SK-N-SH (cell line): ENCODE measurements at regions not wholly inside any gene's neighbourhood (a gene's known extent, or its start where the extent isn't known, plus 50 kb on each side); places are given as distances from the start of the nearest gene placed in this dataset.

Source experiments
- CTCF ChIA-PET: fragments of 300-600, 350-600 bp; formaldehyde crosslinking; extraction: SDS; loops from one replicate; lab custom pipeline; 2021; lab: Yijun Ruan, JAX
- POLR2A ChIA-PET: fragments of 350-600 bp; sonication (Branson Sonifier 250); formaldehyde crosslinking; extraction: SDS; loops from one replicate; lab custom pipeline; 2020; ENCODE audit warnings: antibody characterized with exemption, inconsistent platforms; lab: Yijun Ruan, JAX
- DNase-seq: peaks from one replicate; pipeline ENCODE4 v3.0.0; 2012
- H2AFZ ChIP-seq: fragments of 200-600 bp; sonication (generic); 2 replicates; pipeline ENCODE4 v1.8.1; 2016; ENCODE audit warnings: antibody characterized with exemption, mild to moderate bottlenecking, low read depth
- H3F3A ChIP-seq: fragments of 200-600 bp; sonication (generic); replicated peaks from 2 replicates; pipeline ENCODE3; 2016; ENCODE audit warnings: antibody characterized with exemption, mild to moderate bottlenecking; ENCODE audit not compliant: insufficient read depth
- H3K27ac ChIP-seq, 2 experiments: fragments of 200-500 bp in 1 of 2; fragments of 200-600 bp in 1 of 2; sonication (Bioruptor generic) in 1 of 2; sonication (generic), shearing (Covaris generic) in 1 of 2; 2 replicates each; pipeline versions ENCODE4 v1.5.1 to v1.6.1; 2014 to 2016; ENCODE audit warnings: low read depth in 2 of 2, inconsistent platforms in 1 of 2, low read length in 1 of 2, mild to moderate bottlenecking in 1 of 2, mixed read lengths in 1 of 2
- H3K27me3 ChIP-seq: fragments of 200-600 bp; sonication (generic), shearing (Covaris generic); 2 replicates; pipeline ENCODE4 v1.6.1; 2016; ENCODE audit warnings: mixed run types; ENCODE audit not compliant: insufficient read depth
- H3K36me3 ChIP-seq, 2 experiments: fragments of 200-500 bp in 1 of 2; fragments of 200-600 bp in 1 of 2; sonication (Bioruptor generic) in 1 of 2; sonication (generic) in 1 of 2; replicated peaks in 1 of 2; 2 replicates each; pipeline versions ENCODE3 to v1.5.1; 2014 to 2016; ENCODE audit warnings: low read length in 1 of 2, mild to moderate bottlenecking in 1 of 2; ENCODE audit not compliant: insufficient read depth in 2 of 2, control insufficient read depth in 1 of 2
- H3K4me1 ChIP-seq, 2 experiments: fragments of 200-500 bp in 1 of 2; fragments of 200-600 bp in 1 of 2; sonication (Bioruptor generic) in 1 of 2; sonication (generic), shearing (Covaris generic) in 1 of 2; 2 replicates each; pipeline versions ENCODE4 v1.5.1 to v1.6.1; 2014 to 2016; ENCODE audit warnings: low read depth in 1 of 2, low read length in 1 of 2, mixed run types in 1 of 2; ENCODE audit not compliant: insufficient read depth in 2 of 2, control insufficient read depth in 1 of 2
- H3K4me2 ChIP-seq: fragments of 200-600 bp; sonication (generic), shearing (Covaris generic); 2 replicates; pipeline ENCODE4 v1.6.1; 2017; ENCODE audit warnings: mixed run types
- H3K4me3 ChIP-seq, 2 experiments: fragments of 200-500 bp in 1 of 2; fragments of 200-600 bp in 1 of 2; sonication (Bioruptor generic) in 1 of 2; sonication (generic), shearing (Covaris generic) in 1 of 2; 2 replicates each; pipeline versions ENCODE4 v1.5.1 to v1.8.1; 2014 to 2016; ENCODE audit warnings: low read depth in 2 of 2, inconsistent platforms in 1 of 2, low read length in 1 of 2, mild to moderate bottlenecking in 1 of 2, mixed read lengths in 1 of 2, moderate library complexity in 1 of 2
- H3K79me2 ChIP-seq: fragments of 200-600 bp; sonication (generic); 2 replicates; pipeline ENCODE4 v1.8.1; 2017; ENCODE audit warnings: mild to moderate bottlenecking; ENCODE audit not compliant: insufficient read depth
- H3K9ac ChIP-seq: fragments of 200-600 bp; sonication (generic); 2 replicates; pipeline ENCODE4 v1.6.1; 2017; ENCODE audit warnings: mixed run types
- H3K9me2 ChIP-seq: fragments of 200-600 bp; sonication (generic); 2 replicates; pipeline ENCODE4 v1.6.1; 2017; ENCODE audit warnings: mixed run types
- H3K9me3 ChIP-seq: fragments of 200-600 bp; sonication (generic); 2 replicates; pipeline ENCODE4 v1.6.1; 2017; ENCODE audit warnings: mixed run types, mild to moderate bottlenecking, moderate library complexity
- H4K20me1 ChIP-seq: fragments of 200-600 bp; sonication (generic); 2 replicates; pipeline ENCODE4 v1.6.1; 2017; ENCODE audit warnings: mild to moderate bottlenecking, mixed run types; ENCODE audit not compliant: insufficient read depth
- EP300 ChIP-seq, 2 experiments: IDR thresholded peaks; 2 replicates each; pipeline versions ENCODE4 v1.4.0 to v1.6.1; 2012; ENCODE audit warnings: borderline replicate concordance in 1 of 2, low read depth in 1 of 2, low read length in 1 of 2
- EZH2phosphoT487 ChIP-seq: fragments of 200-600 bp; sonication (generic); IDR thresholded peaks from 2 replicates; pipeline ENCODE4 v1.6.1; 2017; ENCODE audit warnings: low read depth, mixed run types, mild to moderate bottlenecking, antibody characterized with exemption, moderate library complexity, borderline replicate concordance
- FOSL2 ChIP-seq: IDR thresholded peaks from 2 replicates; pipeline ENCODE4 v1.4.0; 2012; ENCODE audit warnings: low read depth, mild to moderate bottlenecking, moderate library complexity, borderline replicate concordance
- GATA2 ChIP-seq: sonication (generic); formaldehyde crosslinking; IDR thresholded peaks from 2 replicates; pipeline ENCODE4 v1.5.0; 2020; ENCODE audit warnings: mild to moderate bottlenecking, missing genetic modification reagents
- JUND ChIP-seq: IDR thresholded peaks from 2 replicates; pipeline ENCODE4 v1.4.0; 2012
- MEF2A ChIP-seq: IDR thresholded peaks from 2 replicates; pipeline ENCODE4 v1.4.0; 2012; ENCODE audit warnings: low read depth, borderline replicate concordance
- MXI1 ChIP-seq: IDR thresholded peaks from 2 replicates; pipeline ENCODE4 v1.6.1; 2012; ENCODE audit warnings: mild to moderate bottlenecking, low read depth, low read length, improper control_type of control experiment
- NRF1 ChIP-seq: IDR thresholded peaks from 2 replicates; pipeline ENCODE4 v1.6.1; 2012; ENCODE audit warnings: low read depth, mild to moderate bottlenecking, low read length
- POLR2AphosphoS5 ChIP-seq: IDR thresholded peaks from 2 replicates; pipeline ENCODE4 v1.6.1; 2012; ENCODE audit warnings: low read depth, low read length
- RCOR1 ChIP-seq: fragments of 150-350 bp; IDR thresholded peaks from 2 replicates; pipeline ENCODE4 v1.6.1; 2017; ENCODE audit warnings: antibody characterized with exemption, low read length
- RFX5 ChIP-seq: IDR thresholded peaks from 2 replicates; pipeline ENCODE4 v1.6.1; 2012; ENCODE audit warnings: mild to moderate bottlenecking, improper control_type of control experiment, low read length
- RXRA ChIP-seq: IDR thresholded peaks from 2 replicates; pipeline ENCODE4 v1.4.0; 2012; ENCODE audit warnings: low read depth, mild to moderate bottlenecking, borderline replicate concordance
- SMC3 ChIP-seq: IDR thresholded peaks from 2 replicates; pipeline ENCODE4 v1.6.1; 2012; ENCODE audit warnings: low read depth, low read length, improper control_type of control experiment
- USF2 ChIP-seq: fragments of 150-350 bp; IDR thresholded peaks from 2 replicates; pipeline ENCODE4 v1.6.1; 2017; ENCODE audit warnings: antibody characterized with exemption, low read length, low read depth, borderline replicate concordance
- YY1 ChIP-seq: IDR thresholded peaks from 2 replicates; pipeline ENCODE4 v1.4.0; 2012; ENCODE audit warnings: low read depth, mild to moderate bottlenecking
- ZBTB33 ChIP-seq: IDR thresholded peaks from 2 replicates; pipeline ENCODE4 v1.4.0; 2012; ENCODE audit warnings: low read depth, borderline replicate concordance
- WGBS: methylation state at CpG from one replicate; pipeline ENCODE4 v1.1.6; 2017; ENCODE audit warnings: low lambda C conversion rate; 5-methylcytosine and 5-hydroxymethylcytosine counted together
- TF ChIP-seq, protein P1 (sequence below): IDR thresholded peaks from 2 replicates; pipeline ENCODE4 v1.4.0; 2012; ENCODE audit warnings: low read depth, borderline replicate concordance
- TF ChIP-seq, protein P2 (sequence below): fragments of 200-600 bp; sonication (generic); IDR thresholded peaks from 2 replicates; pipeline ENCODE4 v1.6.1; 2017; ENCODE audit warnings: antibody characterized with exemption, mild to moderate bottlenecking, moderate library complexity

DNA sequence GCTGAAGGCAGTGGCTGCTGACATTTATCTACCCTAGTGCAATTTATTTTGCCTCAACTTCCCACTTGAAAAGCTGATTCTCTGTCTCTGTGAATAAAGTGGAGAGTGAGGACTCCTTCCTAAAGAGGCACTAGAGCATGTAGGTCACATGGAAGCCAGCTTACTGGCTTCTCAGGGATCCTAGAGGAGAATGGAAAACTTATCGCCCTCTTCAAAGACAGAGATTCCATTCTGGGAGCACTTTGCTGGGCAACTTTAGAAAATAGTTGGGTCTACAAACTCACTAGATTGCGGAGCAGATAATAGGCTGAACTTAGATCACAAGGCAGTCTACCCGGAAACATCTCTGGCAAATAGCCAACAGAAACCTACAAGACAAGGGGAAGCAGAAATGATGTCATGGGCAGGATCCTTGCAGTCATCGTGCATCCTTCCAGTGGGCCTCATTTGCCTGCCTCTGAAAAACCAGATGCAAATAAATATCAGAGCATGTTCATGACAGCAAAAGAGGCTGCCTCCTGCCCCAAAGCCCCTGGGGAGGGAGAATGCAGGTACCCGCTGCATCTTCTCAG is 104.8 kb upstream of the BARHL2 start:
- no peaks in the 10 kb centered on the region for H3K79me2 ChIP-seq
- TF ChIP-seq EP300 (IDR thresholded peaks at IDR 0.05; ENCODE audit: borderline replicate concordance in 1 of 2, low read depth in 1 of 2, low read length in 1 of 2) (no peak), MXI1 (no peak), GATA2 (CRISPR knock-in tag) (no peak), SMC3 (no peak), RFX5 (no peak), RCOR1 (no peak), YY1 (no peak), POLR2AphosphoS5 (no peak), MEF2A (no peak), NRF1 (no peak), JUND (no peak), RXRA (no peak)
- TF ChIP-seq, protein P1, sequence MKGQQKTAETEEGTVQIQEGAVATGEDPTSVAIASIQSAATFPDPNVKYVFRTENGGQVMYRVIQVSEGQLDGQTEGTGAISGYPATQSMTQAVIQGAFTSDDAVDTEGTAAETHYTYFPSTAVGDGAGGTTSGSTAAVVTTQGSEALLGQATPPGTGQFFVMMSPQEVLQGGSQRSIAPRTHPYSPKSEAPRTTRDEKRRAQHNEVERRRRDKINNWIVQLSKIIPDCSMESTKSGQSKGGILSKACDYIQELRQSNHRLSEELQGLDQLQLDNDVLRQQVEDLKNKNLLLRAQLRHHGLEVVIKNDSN: no peak
- ChIA-PET CTCF (no interaction called here), POLR2A (no interaction called here)
- H3K27me3 ChIP-seq: no peaks in the 10 kb centered on the region
- 63% methylated on average over 5 of the region's 5 CpGs for WGBS
- H2AFZ ChIP-seq: no peak overlapping the region
- no peaks in the 10 kb centered on the region for H3F3A ChIP-seq
- no peak overlapping the region for H3K27ac ChIP-seq
- no peak overlapping the region for H3K4me2 ChIP-seq
- no peaks in the 10 kb centered on the region for H3K36me3 ChIP-seq
- H3K9me3 ChIP-seq: no peaks in the 10 kb centered on the region
- no peak overlapping the region for H3K4me3 ChIP-seq
- peaks cover 0 to 4% of the 10 kb centered on the region in 2 experiments; a peak in 1 of 4 replicates for H3K4me1 ChIP-seq
- no peaks in the 10 kb centered on the region for H4K20me1 ChIP-seq
- no peak for DNase-seq
- H3K9ac ChIP-seq: no peak overlapping the region
- no peaks in the 10 kb centered on the region for H3K9me2 ChIP-seq

DNA sequence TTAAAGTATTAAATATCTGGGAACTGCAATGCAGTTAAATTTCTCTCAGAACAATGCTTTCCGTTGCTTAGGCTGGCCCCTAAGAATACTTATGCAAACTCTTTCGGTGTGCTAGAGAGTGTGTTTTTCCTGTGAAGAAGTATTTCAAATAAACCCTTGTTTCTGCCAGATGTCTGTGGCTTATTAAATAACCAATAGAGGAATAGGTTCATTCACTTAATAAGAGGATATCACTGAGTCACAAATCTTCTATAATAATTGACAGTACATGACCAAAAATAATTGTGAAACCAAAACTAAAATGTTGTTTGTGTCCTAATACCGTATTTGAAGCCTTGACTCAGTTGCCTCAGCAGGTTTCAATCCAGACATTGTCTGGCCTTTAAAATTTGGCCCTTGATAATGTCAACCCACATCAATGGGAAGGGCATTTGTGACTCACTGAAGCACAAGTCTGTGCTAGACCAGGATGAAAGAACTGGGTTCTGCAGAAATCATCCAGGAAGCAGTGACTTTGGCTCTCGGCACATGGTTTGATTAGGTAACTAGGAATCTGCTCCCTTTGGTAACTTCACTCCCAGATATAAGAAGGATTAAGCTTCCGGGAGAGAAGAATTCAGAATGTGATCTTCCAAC is 104.2 kb upstream of the BARHL2 start:
- DNase-seq: no peak
- H3K27me3 ChIP-seq: no peaks in the 10 kb centered on the region
- no peak overlapping the region for H3K4me3 ChIP-seq
- no peak overlapping the region for H3K4me2 ChIP-seq
- CTCF ChIA-PET: no interaction called here
- H3F3A ChIP-seq: no peaks in the 10 kb centered on the region
- H3K79me2 ChIP-seq: no peaks in the 10 kb centered on the region
- no peak overlapping the region for H3K9ac ChIP-seq
- H3K9me2 ChIP-seq: no peaks in the 10 kb centered on the region
- TF ChIP-seq RXRA (no peak), EZH2phosphoT487 (no peak), NRF1 (no peak), ZBTB33 (no peak), EP300 (IDR thresholded peaks at IDR 0.05; ENCODE audit: borderline replicate concordance in 1 of 2, low read depth in 1 of 2, low read length in 1 of 2) (no peak), FOSL2 (no peak), USF2 (no peak)
- TF ChIP-seq, protein P2, sequence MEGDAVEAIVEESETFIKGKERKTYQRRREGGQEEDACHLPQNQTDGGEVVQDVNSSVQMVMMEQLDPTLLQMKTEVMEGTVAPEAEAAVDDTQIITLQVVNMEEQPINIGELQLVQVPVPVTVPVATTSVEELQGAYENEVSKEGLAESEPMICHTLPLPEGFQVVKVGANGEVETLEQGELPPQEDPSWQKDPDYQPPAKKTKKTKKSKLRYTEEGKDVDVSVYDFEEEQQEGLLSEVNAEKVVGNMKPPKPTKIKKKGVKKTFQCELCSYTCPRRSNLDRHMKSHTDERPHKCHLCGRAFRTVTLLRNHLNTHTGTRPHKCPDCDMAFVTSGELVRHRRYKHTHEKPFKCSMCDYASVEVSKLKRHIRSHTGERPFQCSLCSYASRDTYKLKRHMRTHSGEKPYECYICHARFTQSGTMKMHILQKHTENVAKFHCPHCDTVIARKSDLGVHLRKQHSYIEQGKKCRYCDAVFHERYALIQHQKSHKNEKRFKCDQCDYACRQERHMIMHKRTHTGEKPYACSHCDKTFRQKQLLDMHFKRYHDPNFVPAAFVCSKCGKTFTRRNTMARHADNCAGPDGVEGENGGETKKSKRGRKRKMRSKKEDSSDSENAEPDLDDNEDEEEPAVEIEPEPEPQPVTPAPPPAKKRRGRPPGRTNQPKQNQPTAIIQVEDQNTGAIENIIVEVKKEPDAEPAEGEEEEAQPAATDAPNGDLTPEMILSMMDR: no peak
- POLR2A ChIA-PET: no interaction called here
- no peak overlapping the region for H3K27ac ChIP-seq
- 85% methylated on average over 5 of the region's 5 CpGs for WGBS
- H3K4me1 ChIP-seq: peaks cover 0 to 3% of the 10 kb centered on the region in 2 experiments; a peak in 1 of 4 replicates
- no peaks in the 10 kb centered on the region for H3K36me3 ChIP-seq
- no peak overlapping the region for H2AFZ ChIP-seq
- no peaks in the 10 kb centered on the region for H4K20me1 ChIP-seq
- no peaks in the 10 kb centered on the region for H3K9me3 ChIP-seq
